ENCODE measurements at regions not wholly inside any gene's neighbourhood (a gene's known extent, or its start where the extent isn't known, plus 50 kb on each side); places are given as distances from the start of the nearest gene placed in this dataset.
A peak's percentile ranks its signal among the peaks of the same experiment; 100 is the strongest.

DNA sequence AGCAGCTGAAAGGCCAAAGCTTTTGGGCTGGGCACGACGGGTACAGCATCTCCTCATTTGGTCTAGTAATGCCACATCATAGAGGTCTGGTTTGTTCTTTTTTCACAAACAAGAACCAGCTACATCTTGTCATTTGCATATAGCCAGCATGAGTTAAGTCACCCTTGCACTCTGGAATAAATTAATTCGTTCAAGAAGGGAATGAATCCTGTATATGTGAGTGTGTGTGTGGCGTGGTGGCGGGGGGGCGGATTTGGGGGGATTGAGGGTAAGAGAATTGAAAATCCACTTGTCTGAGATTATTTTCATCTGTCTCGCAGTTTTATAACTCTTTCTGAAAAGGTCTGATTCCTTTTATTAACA lies 380.0 kb upstream of the CAMK1G start:
- CTCF ChIA-PET, result interaction anchor here (0.6 to 4.4 kb wide), 30 partner anchors 8 to 1182 kb away, joined by 3 to 32 read pairs (median 4); partner anchors contain the start of gene PLXNA2
- POLR2A ChIA-PET, result interaction anchor here (0.5 kb wide), 1 partner anchor 164 kb away, joined by 3 read pairs; no protein-coding TSS in a partner anchor
- no peak overlapping the region for H3K27ac ChIP-seq (ENCODE audit: extremely low read depth, low read depth, low read length)

DNA sequence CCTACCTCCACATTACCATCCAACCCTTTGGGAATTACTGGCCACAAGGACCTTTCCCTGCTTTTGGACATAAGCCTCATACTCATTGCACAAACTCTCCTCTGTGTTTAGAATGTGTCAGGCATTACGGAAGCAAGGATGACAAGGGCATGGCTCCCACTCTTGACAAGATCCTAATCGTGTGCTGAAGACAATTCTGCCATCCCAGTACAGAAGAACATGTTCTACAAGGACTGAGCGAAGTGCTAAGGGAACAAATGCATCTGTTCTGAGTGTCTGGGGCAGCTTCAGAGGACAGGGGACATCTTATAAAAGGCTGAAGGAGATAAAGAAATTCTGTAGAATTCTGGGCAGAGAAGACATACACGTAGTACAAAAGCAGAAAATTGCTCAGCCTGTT lies 378.5 kb upstream of the CAMK1G start:
- CTCF ChIA-PET, result interaction anchor here (0.5 to 1.0 kb wide), 4 partner anchors 110 to 362 kb away, joined by 3 read pairs; no protein-coding TSS in a partner anchor
- POLR2A ChIA-PET, result no interaction called here
- H3K36me3 ChIP-seq (ENCODE audit: control insufficient read depth in 2 of 2, insufficient read depth in 1 of 2, low read length in 2 of 2), result no peaks in the 10 kb centered on the region
- no peaks in the 10 kb centered on the region for H3K9me3 ChIP-seq (ENCODE audit: control insufficient read depth, insufficient read depth, low read depth, low read length)
- no peak overlapping the region for H3K4me3 ChIP-seq (ENCODE audit: low read depth, low read length)
- TF ChIP-seq, protein P1, sequence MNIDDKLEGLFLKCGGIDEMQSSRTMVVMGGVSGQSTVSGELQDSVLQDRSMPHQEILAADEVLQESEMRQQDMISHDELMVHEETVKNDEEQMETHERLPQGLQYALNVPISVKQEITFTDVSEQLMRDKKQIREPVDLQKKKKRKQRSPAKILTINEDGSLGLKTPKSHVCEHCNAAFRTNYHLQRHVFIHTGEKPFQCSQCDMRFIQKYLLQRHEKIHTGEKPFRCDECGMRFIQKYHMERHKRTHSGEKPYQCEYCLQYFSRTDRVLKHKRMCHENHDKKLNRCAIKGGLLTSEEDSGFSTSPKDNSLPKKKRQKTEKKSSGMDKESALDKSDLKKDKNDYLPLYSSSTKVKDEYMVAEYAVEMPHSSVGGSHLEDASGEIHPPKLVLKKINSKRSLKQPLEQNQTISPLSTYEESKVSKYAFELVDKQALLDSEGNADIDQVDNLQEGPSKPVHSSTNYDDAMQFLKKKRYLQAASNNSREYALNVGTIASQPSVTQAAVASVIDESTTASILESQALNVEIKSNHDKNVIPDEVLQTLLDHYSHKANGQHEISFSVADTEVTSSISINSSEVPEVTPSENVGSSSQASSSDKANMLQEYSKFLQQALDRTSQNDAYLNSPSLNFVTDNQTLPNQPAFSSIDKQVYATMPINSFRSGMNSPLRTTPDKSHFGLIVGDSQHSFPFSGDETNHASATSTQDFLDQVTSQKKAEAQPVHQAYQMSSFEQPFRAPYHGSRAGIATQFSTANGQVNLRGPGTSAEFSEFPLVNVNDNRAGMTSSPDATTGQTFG (tag by site-specific recombination; IDR thresholded peaks at IDR 0.05; ENCODE audit: borderline replicate concordance), result no peak
- TF ChIP-seq ZNF221 (tag by site-specific recombination; IDR thresholded peaks at IDR 0.05; ENCODE audit: borderline replicate concordance), result no peak
- no peak for TF ChIP-seq ZXDB (tag by site-specific recombination; IDR thresholded peaks at IDR 0.05)
- H3K4me1 ChIP-seq (ENCODE audit: control insufficient read depth, insufficient read depth, low read length), result no peaks in the 10 kb centered on the region
- H3K27ac ChIP-seq (ENCODE audit: extremely low read depth, low read depth, low read length), result no peak overlapping the region

More for the DNA sequence above, 380.0 kb upstream of the CAMK1G start:
- Histone ChIP-seq H3K9me3 (ENCODE audit: control insufficient read depth, insufficient read depth, low read depth, low read length) (no peaks in the 10 kb centered on the region), H3K4me3 (ENCODE audit: low read depth, low read length) (no peak overlapping the region), H3K36me3 (ENCODE audit: control insufficient read depth in 2 of 2, insufficient read depth in 1 of 2, low read length in 2 of 2) (no peaks in the 10 kb centered on the region), H3K4me1 (ENCODE audit: control insufficient read depth, insufficient read depth, low read length) (no peaks in the 10 kb centered on the region)
- TF ChIP-seq ZNF423 (tag by site-specific recombination; IDR thresholded peaks at IDR 0.05) (no peak), ZNF302 (tag by site-specific recombination; IDR thresholded peaks at IDR 0.05; ENCODE audit: low read depth) (no peak), ZNF433 (tag by site-specific recombination; IDR thresholded peaks at IDR 0.05; ENCODE audit: low read depth) (no peak)

DNA sequence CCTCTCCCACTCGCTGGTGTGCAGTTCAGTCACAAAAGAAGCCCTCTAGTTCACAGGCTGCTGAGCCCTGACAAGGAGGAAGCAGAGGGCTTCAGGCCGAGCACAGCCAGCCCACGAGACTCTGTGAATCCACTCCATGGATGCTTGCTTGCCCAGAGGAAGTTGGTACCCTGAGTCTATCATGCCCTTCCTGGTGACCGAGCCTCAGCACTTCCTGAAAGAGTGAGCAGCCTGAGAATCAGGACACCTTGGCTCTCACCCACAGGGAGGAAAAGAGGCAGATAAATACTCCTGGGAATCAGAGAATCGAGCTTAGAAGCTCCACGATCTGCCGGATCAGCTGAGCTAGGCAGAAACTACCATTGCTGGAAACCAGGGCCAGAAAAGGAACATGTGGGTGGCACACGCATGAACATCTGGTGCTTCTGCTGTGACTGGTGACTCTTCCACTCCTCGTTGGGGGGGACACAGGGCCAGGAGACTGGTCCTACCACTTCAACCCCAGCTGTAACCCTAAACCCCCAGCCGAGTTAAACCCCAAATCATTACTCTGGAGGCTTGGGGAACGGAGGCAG lies 376.3 kb upstream of the CAMK1G start:
- POLR2A ChIA-PET, result no interaction called here
- Histone ChIP-seq H3K4me1 (ENCODE audit: control insufficient read depth, insufficient read depth, low read length) (no peaks in the 10 kb centered on the region), H3K27ac (ENCODE audit: extremely low read depth, low read depth, low read length) (no peak overlapping the region), H3K36me3 (ENCODE audit: control insufficient read depth in 2 of 2, insufficient read depth in 1 of 2, low read length in 2 of 2) (no peaks in the 10 kb centered on the region), H3K4me3 (ENCODE audit: low read depth, low read length) (no peak overlapping the region), H3K9me3 (ENCODE audit: control insufficient read depth, insufficient read depth, low read depth, low read length) (no peaks in the 10 kb centered on the region)
- CTCF ChIA-PET, result interaction anchor here (0.6 to 3.6 kb wide), 44 partner anchors 9 to 1185 kb away, joined by 3 to 40 read pairs (median 3); no protein-coding TSS in a partner anchor
- TF ChIP-seq, protein P2, sequence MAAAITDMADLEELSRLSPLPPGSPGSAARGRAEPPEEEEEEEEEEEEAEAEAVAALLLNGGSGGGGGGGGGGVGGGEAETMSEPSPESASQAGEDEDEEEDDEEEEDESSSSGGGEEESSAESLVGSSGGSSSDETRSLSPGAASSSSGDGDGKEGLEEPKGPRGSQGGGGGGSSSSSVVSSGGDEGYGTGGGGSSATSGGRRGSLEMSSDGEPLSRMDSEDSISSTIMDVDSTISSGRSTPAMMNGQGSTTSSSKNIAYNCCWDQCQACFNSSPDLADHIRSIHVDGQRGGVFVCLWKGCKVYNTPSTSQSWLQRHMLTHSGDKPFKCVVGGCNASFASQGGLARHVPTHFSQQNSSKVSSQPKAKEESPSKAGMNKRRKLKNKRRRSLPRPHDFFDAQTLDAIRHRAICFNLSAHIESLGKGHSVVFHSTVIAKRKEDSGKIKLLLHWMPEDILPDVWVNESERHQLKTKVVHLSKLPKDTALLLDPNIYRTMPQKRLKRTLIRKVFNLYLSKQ (tag by site-specific recombination; IDR thresholded peaks at IDR 0.05; ENCODE audit: borderline replicate concordance), result no peak
- TF ChIP-seq ZFHX2 (tag by site-specific recombination; conservative IDR thresholded peaks at IDR 0.05), result peak; percentile 30; the same call in 1 of the 2 replicates
- no peak for TF ChIP-seq ZNF140 (tag by site-specific recombination; IDR thresholded peaks at IDR 0.05)
- TF ChIP-seq, protein P3, sequence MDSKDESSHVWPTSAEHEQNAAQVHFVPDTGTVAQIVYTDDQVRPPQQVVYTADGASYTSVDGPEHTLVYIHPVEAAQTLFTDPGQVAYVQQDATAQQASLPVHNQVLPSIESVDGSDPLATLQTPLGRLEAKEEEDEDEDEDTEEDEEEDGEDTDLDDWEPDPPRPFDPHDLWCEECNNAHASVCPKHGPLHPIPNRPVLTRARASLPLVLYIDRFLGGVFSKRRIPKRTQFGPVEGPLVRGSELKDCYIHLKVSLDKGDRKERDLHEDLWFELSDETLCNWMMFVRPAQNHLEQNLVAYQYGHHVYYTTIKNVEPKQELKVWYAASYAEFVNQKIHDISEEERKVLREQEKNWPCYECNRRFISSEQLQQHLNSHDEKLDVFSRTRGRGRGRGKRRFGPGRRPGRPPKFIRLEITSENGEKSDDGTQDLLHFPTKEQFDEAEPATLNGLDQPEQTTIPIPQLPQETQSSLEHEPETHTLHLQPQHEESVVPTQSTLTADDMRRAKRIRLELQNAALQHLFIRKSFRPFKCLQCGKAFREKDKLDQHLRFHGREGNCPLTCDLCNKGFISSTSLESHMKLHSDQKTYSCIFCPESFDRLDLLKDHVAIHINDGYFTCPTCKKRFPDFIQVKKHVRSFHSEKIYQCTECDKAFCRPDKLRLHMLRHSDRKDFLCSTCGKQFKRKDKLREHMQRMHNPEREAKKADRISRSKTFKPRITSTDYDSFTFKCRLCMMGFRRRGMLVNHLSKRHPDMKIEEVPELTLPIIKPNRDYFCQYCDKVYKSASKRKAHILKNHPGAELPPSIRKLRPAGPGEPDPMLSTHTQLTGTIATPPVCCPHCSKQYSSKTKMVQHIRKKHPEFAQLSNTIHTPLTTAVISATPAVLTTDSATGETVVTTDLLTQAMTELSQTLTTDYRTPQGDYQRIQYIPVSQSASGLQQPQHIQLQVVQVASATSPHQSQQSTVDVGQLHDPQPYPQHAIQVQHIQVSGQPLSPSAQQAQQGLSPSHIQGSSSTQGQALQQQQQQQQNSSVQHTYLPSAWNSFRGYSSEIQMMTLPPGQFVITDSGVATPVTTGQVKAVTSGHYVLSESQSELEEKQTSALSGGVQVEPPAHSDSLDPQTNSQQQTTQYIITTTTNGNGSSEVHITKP (tag by site-specific recombination; IDR thresholded peaks at IDR 0.05), result 0 out of 2 replicates have a peak, but pooled peaks have one; percentile 97
